ENCODE measurements at regions not wholly inside any gene's neighbourhood (a gene's known extent, or its start where the extent isn't known, plus 50 kb on each side); places are given as distances from the start of the nearest gene placed in this dataset.

- POLR2A ChIA-PET, result no interaction called here
- DNase-seq (ENCODE audit: low read depth, low spot score) (no peak), ATAC-seq (no peak)
- no peaks in the 10 kb centered on the region for H3K4me1 ChIP-seq (ENCODE audit: control insufficient read depth, insufficient read depth, low read length)
- no peak overlapping the region for H3K27ac ChIP-seq (ENCODE audit: low read length)
- H3K9me3 ChIP-seq (ENCODE audit: control insufficient read depth, insufficient read depth, low read depth, low read length), result no peaks in the 10 kb centered on the region
- in situ Hi-C loops (cut with HindIII; ENCODE audit: low pct_unique_long_range_greater_than_20kb, low sequenced_read_pairs) (no loop called here), intact Hi-C loops (cut with micrococcal nuclease; ENCODE audit: unreplicated experiment) (no loop called here)
- no peaks in the 10 kb centered on the region; the same call in 1 of the 2 replicates for H3K27me3 ChIP-seq (ENCODE audit: control insufficient read depth, insufficient read depth, low read length)
- H3K4me3 ChIP-seq (ENCODE audit: low read depth in 2 of 2, low read length in 2 of 2), result no peak overlapping the region
- no peaks in the 10 kb centered on the region for H3K36me3 ChIP-seq (ENCODE audit: control insufficient read depth, insufficient read depth, low read length)
- no TSS peak for BruUV-seq (replicated peaks)
- TF ChIP-seq SIN3A (IDR thresholded peaks at IDR 0.05; ENCODE audit: borderline replicate concordance, insufficient read depth, low read depth, low read length) (no peak), TCF7L2 (IDR thresholded peaks at IDR 0.05; ENCODE audit: low read depth, low read length) (no peak)
- CTCF ChIA-PET, result interaction anchor here (1.3 kb wide), 1 partner anchor 131 kb away, joined by 3 read pairs; no protein-coding TSS in a partner anchor
Measured at GRCh38 chr14:22122227-22122818, 448.7 kb upstream of the OR4E1 start.

- in situ Hi-C loops (cut with HindIII; ENCODE audit: low pct_unique_long_range_greater_than_20kb, low sequenced_read_pairs), result no loop called here
- Histone ChIP-seq H3K4me3 (ENCODE audit: low read depth in 2 of 2, low read length in 2 of 2) (no peak overlapping the region), H3K4me1 (ENCODE audit: control insufficient read depth, insufficient read depth, low read length) (no peaks in the 10 kb centered on the region), H3K27ac (ENCODE audit: low read length) (no peak overlapping the region), H3K27me3 (ENCODE audit: control insufficient read depth, insufficient read depth, low read length) (no peaks in the 10 kb centered on the region; the same call in 1 of the 2 replicates), H3K9me3 (ENCODE audit: control insufficient read depth, insufficient read depth, low read depth, low read length) (no peaks in the 10 kb centered on the region), H3K36me3 (ENCODE audit: control insufficient read depth, insufficient read depth, low read length) (no peaks in the 10 kb centered on the region)
- no peak for ATAC-seq
- ChIA-PET POLR2A (no interaction called here), CTCF (no interaction called here)
- DNase-seq (ENCODE audit: low read depth, low spot score), result no peak
- TF ChIP-seq POLR2AphosphoS5 (IDR thresholded peaks at IDR 0.05; ENCODE audit: low read depth, low read length) (no peak), SIN3A (IDR thresholded peaks at IDR 0.05; ENCODE audit: borderline replicate concordance, insufficient read depth, low read depth, low read length) (no peak), CTCF (IDR thresholded peaks at IDR 0.05) (no peak), TCF7L2 (IDR thresholded peaks at IDR 0.05; ENCODE audit: low read depth, low read length) (no peak), REST (IDR thresholded peaks at IDR 0.05; ENCODE audit: insufficient read depth in 1 of 2, low read depth in 2 of 2, low read length in 1 of 2) (no peak)
- no TSS peak for BruUV-seq (replicated peaks)
- intact Hi-C loops (cut with micrococcal nuclease; ENCODE audit: unreplicated experiment), result no loop called here
Measured at GRCh38 chr14:22118899-22119477, 445.4 kb upstream of the OR4E1 start.

GRCh38 chr14:22113401-22113800, 439.8 kb upstream of the OR4E1 start:
- Histone ChIP-seq H3K4me3 (ENCODE audit: low read depth in 2 of 2, low read length in 2 of 2) (no peak overlapping the region), H3K27ac (ENCODE audit: low read length) (no peak overlapping the region), H3K4me1 (ENCODE audit: control insufficient read depth, insufficient read depth, low read length) (no peaks in the 10 kb centered on the region), H3K36me3 (ENCODE audit: control insufficient read depth, insufficient read depth, low read length) (no peaks in the 10 kb centered on the region), H3K9me3 (ENCODE audit: control insufficient read depth, insufficient read depth, low read depth, low read length) (no peaks in the 10 kb centered on the region), H3K27me3 (ENCODE audit: control insufficient read depth, insufficient read depth, low read length) (no peaks in the 10 kb centered on the region; the same call in 1 of the 2 replicates)
- POLR2A ChIA-PET, result no interaction called here
- TF ChIP-seq SIN3A (IDR thresholded peaks at IDR 0.05; ENCODE audit: borderline replicate concordance, insufficient read depth, low read depth, low read length) (no peak), CTCF (IDR thresholded peaks at IDR 0.05) (no peak), TCF7L2 (IDR thresholded peaks at IDR 0.05; ENCODE audit: low read depth, low read length) (no peak), REST (IDR thresholded peaks at IDR 0.05; ENCODE audit: insufficient read depth in 1 of 2, low read depth in 2 of 2, low read length in 1 of 2) (no peak), POLR2AphosphoS5 (IDR thresholded peaks at IDR 0.05; ENCODE audit: low read depth, low read length) (no peak)
- in situ Hi-C loops (cut with HindIII; ENCODE audit: low pct_unique_long_range_greater_than_20kb, low sequenced_read_pairs) (no loop called here), intact Hi-C loops (cut with micrococcal nuclease; ENCODE audit: unreplicated experiment) (no loop called here)
- DNase-seq (ENCODE audit: low read depth, low spot score), result no peak
- BruUV-seq (replicated peaks), result no TSS peak
- ATAC-seq, result no peak
- CTCF ChIA-PET, result no interaction called here
